ENCODE measurements at regions not wholly inside any gene's neighbourhood (a gene's known extent, or its start where the extent isn't known, plus 50 kb on each side); places are given as distances from the start of the nearest gene placed in this dataset.

DNA sequence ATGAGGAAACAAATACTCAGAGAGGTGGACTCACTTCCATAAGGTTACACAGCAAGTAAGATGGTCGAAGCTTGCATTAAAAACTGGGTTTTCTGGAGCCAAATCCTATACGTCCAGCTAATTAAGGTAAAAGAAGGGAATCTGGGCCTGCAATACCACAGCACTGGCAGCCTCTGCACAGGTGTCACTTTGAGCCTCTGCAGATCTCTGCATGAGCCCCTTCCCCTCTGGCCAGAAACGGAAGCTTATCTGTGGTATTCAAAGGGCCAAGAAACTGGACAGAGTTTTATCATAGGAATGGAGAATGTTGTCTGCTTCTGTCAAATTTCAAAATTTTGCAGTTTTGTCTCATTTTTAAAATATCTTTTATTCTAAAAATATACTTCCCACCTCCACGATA is 76.1 kb downstream of the OSR1 start:
- no peak for TF ChIP-seq CTCF (IDR thresholded peaks at IDR 0.05; ENCODE audit: poor library complexity, severe bottlenecking)
- TF ChIP-seq RAD21 (conservative IDR thresholded peaks at IDR 0.05) = no peak
- TF ChIP-seq TAF1 (IDR thresholded peaks at IDR 0.05; ENCODE audit: low read depth) = no peak

All from neural cell (in vitro differentiated cells).